K562 (cell line): ENCODE measurements at regions not wholly inside any gene's neighbourhood (a gene's known extent, or its start where the extent isn't known, plus 50 kb on each side); places are given as distances from the start of the nearest gene placed in this dataset.

ENCODE experiments used
- ATAC-seq: fragments of 200-7000 bp; cut with Tn5 transposase; 3 replicates; pipeline ENCODE4 v1.9.1; 2020; ENCODE audit warnings: moderate library complexity
- BruUV-seq: library from RNA; stranded (reverse); fragments of 400-500 nt; replicated peaks from 2 replicates; lab custom pipeline; 2021; lab: Mats Ljungman, UMichigan
- CTCF ChIA-PET: fragments of 300-600 bp; formaldehyde crosslinking; extraction: SDS; loops from one replicate; lab custom pipeline; 2021; ENCODE audit warnings: low intra/inter-chr PET ratio; lab: Yijun Ruan, JAX
- POLR2A ChIA-PET: fragments of 300-600, 350-650 bp; sonication (Branson Sonifier 250); formaldehyde crosslinking; extraction: SDS; loops from one replicate; lab custom pipeline; 2021; ENCODE audit warnings: antibody characterized with exemption, inconsistent platforms; lab: Yijun Ruan, JAX
- DNase-seq, 4 experiments: peaks; one replicate each; pipeline versions ENCODE4 v3.0.0 to v3.0.0-alpha.2; 2011 to 2018; ENCODE audit warnings: low spot score in 3 of 4, mixed read lengths in 3 of 4; ENCODE audit errors: extremely low read depth in 1 of 4
- FAIRE-seq: peaks from 2 replicates; lab custom pipeline; 2011; peaks lifted over from hg19 to GRCh38; lab: Jason Lieb, UNC
- H2AFZ ChIP-seq: 2 replicates; pipeline ENCODE4 v1.6.0; 2011; ENCODE audit warnings: low read depth, low read length, control low read depth, inconsistent platforms
- H3K27ac ChIP-seq: fragments of 200-600 bp; 3 replicates; pipeline ENCODE4 v1.8.0; 2011; ENCODE audit warnings: low read depth, mild to moderate bottlenecking, control low read depth, inconsistent platforms, low read length, moderate library complexity, mixed read lengths; ENCODE audit errors: extremely low read depth
- H3K27me3 ChIP-seq, 2 experiments: fragments of 300-600 bp in 1 of 2; 2 replicates in 1 of 2; 3 replicates in 1 of 2; pipeline versions ENCODE4 v1.6.0 to v1.8.0; 2011; ENCODE audit warnings: inconsistent platforms in 2 of 2, low read length in 2 of 2, mild to moderate bottlenecking in 1 of 2, mixed read lengths in 1 of 2, moderate library complexity in 1 of 2; ENCODE audit not compliant: control insufficient read depth in 2 of 2, insufficient read depth in 2 of 2
- H3K36me3 ChIP-seq: fragments of 300-600 bp; 3 replicates; pipeline ENCODE4 v1.8.0; 2011; ENCODE audit warnings: mild to moderate bottlenecking, low read length, inconsistent platforms; ENCODE audit not compliant: control insufficient read depth, insufficient read depth
- H3K4me1 ChIP-seq, 2 experiments: fragments of 200-600 bp in 1 of 2; replicated peaks in 1 of 2; 2 replicates in 1 of 2; 3 replicates in 1 of 2; pipeline versions ENCODE4 v1.5.1 to v1.8.0; 2011; ENCODE audit warnings: inconsistent platforms in 2 of 2, low read length in 2 of 2, mild to moderate bottlenecking in 1 of 2, mixed read lengths in 1 of 2, moderate library complexity in 1 of 2; ENCODE audit not compliant: control insufficient read depth in 2 of 2, insufficient read depth in 2 of 2
- H3K4me2 ChIP-seq: 2 replicates; pipeline ENCODE4 v1.6.1; 2011; ENCODE audit warnings: low read length, control low read depth, inconsistent platforms, mixed read lengths; ENCODE audit not compliant: insufficient read depth
- H3K4me3 ChIP-seq: fragments of 200-600 bp; sonication (generic), shearing (Covaris generic); 2 replicates; pipeline ENCODE4 v1.5.1; 2016; ENCODE audit warnings: control low read depth, inconsistent platforms
- H3K79me2 ChIP-seq: fragments of 200-600 bp; 3 replicates; pipeline ENCODE4 v1.8.0; 2011; ENCODE audit warnings: low read length, inconsistent platforms; ENCODE audit not compliant: control insufficient read depth, insufficient read depth
- H3K9ac ChIP-seq, 2 experiments: 2 replicates each; pipeline versions ENCODE4 v1.6.0 to v1.6.1; 2011; ENCODE audit warnings: low read depth in 2 of 2, low read length in 2 of 2, control low read depth in 1 of 2, inconsistent platforms in 1 of 2, mild to moderate bottlenecking in 1 of 2, mixed read lengths in 1 of 2; ENCODE audit not compliant: insufficient read depth in 1 of 2
- H3K9me1 ChIP-seq: one replicate; pipeline ENCODE4 v1.6.0; 2011; ENCODE audit warnings: inconsistent platforms, mild to moderate bottlenecking, low read length, moderate library complexity; ENCODE audit not compliant: control insufficient read depth, insufficient read depth
- H3K9me3 ChIP-seq: replicated peaks from 2 replicates; pipeline ENCODE4 v1.5.1; 2011; ENCODE audit warnings: low read depth, low read length, inconsistent platforms; ENCODE audit not compliant: control insufficient read depth, insufficient read depth
- H4K20me1 ChIP-seq: replicated peaks from 2 replicates; pipeline ENCODE4 v1.6.1; 2011; ENCODE audit warnings: low read length, inconsistent platforms, mixed read lengths; ENCODE audit not compliant: control insufficient read depth, insufficient read depth
- SMARCC2 ChIP-seq: fragments of 450-650 bp; IDR thresholded peaks from 2 replicates; pipeline ENCODE4 v1.6.1; 2017; ENCODE audit warnings: antibody characterized with exemption, moderate library complexity, mild to moderate bottlenecking, low read depth
- ZNF282 ChIP-seq: sonication (generic); formaldehyde crosslinking; IDR thresholded peaks from 2 replicates; pipeline ENCODE4 v1.8.1; 2023; ENCODE audit warnings: missing genetic modification reagents
- WGBS: fragments of 100-300 bp; shearing (Covaris generic); methylation state at CpG from one replicate; pipeline ENCODE4 v1.1.6; 2016; ENCODE audit warnings: low coverage, mixed read lengths; ENCODE audit not compliant: insufficient coverage; ENCODE audit errors: missing lambda C conversion rate; 5-methylcytosine and 5-hydroxymethylcytosine counted together
- in situ Hi-C: fragments of 300-500 bp; cut with MboI; formaldehyde crosslinking; loops from 4 replicates; pipeline ENCODE4 v1.15.0; 2018; ENCODE audit warnings: inconsistent platforms, mixed read lengths
- intact Hi-C: fragments of 100-400 bp; cut with micrococcal nuclease; formaldehyde crosslinking; loops from 2 replicates; pipeline ENCODE4 v1.14.2; 2022

DNA sequence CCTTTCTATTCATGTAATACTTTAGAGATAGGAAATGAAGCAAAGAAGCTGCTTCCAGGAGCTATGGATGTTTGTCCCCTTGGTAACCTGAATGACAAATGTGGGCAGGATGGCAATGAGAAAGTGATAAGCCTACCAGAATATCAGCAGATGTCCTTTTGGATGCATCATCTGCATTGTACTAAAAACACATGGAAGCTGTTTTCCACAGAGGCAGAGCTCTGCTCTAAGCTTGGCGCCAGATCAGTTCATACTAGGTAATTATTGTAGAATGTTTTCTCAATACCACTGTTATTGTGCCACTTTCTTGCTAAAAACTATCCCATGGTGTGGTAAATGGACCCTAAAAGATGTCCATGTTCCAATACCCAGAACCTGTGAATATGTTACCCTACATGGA is 100.2 kb downstream of the DTWD1 start:
- Histone ChIP-seq H3K4me1 (no peaks in the 10 kb centered on the region), H3K27me3 (no peaks in the 10 kb centered on the region), H3K9me1 (no peaks in the 10 kb centered on the region), H3K79me2 (no peaks in the 10 kb centered on the region), H3K27ac (no peak overlapping the region), H3K4me2 (no peak overlapping the region), H3K9me3 (no peaks in the 10 kb centered on the region), H4K20me1 (no peaks in the 10 kb centered on the region), H3K36me3 (no peaks in the 10 kb centered on the region), H2AFZ (no peak overlapping the region), H3K4me3 (no peak overlapping the region), H3K9ac (no peak overlapping the region)
- in situ Hi-C loops (no loop called here), intact Hi-C loops (no loop called here)
- no peak for TF ChIP-seq ZNF282 (CRISPR knock-in tag)
- ChIA-PET CTCF (no interaction called here), POLR2A (no interaction called here)
- BruUV-seq: no TSS peak
- DNase-seq (no peak), ATAC-seq (no peak), FAIRE-seq (no peak)
- 0% methylated on average over 1 of the region's 1 CpG for WGBS

DNA sequence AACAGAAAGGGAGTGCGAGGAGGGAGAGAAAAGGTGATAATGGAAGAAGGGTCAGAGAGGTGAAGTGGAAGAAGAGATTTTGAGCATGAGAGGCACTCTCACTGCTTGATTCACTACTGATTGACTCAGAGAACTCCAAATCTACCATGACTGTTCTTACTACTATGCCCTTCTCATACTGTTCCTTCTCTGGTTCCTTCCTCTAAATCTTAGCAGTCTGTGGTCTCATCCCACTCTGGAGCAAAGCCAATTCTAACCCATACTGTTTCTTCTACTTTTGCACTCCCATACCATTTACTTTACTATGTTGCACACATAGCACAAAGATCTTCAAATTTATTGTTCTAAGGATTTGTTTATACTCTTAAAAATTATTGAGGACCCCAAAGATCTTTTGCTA is 100.8 kb downstream of the DTWD1 start:
- no TSS peak for BruUV-seq
- DNase-seq (no peak), FAIRE-seq (no peak), ATAC-seq (no peak)
- TF ChIP-seq SMARCC2: no peak
- CTCF ChIA-PET: no interaction called here
- H2AFZ ChIP-seq: no peak overlapping the region
- no peak overlapping the region for H3K4me3 ChIP-seq
- no peak overlapping the region for H3K4me2 ChIP-seq
- POLR2A ChIA-PET: no interaction called here
- H3K4me1 ChIP-seq: no peaks in the 10 kb centered on the region
- no peaks in the 10 kb centered on the region for H3K27me3 ChIP-seq
- no peaks in the 10 kb centered on the region for H3K9me3 ChIP-seq
- no peak overlapping the region for H3K9ac ChIP-seq
- no peaks in the 10 kb centered on the region for H3K79me2 ChIP-seq
- no peaks in the 10 kb centered on the region for H3K9me1 ChIP-seq
- H4K20me1 ChIP-seq: no peaks in the 10 kb centered on the region
- WGBS: 0% methylated on average over 1 of the region's 1 CpG
- intact Hi-C loops: no loop called here
- no peak overlapping the region for H3K27ac ChIP-seq
- in situ Hi-C loops: no loop called here
- no peaks in the 10 kb centered on the region for H3K36me3 ChIP-seq
